HepG2 (cell line): ENCODE measurements at regions not wholly inside any gene's neighbourhood (a gene's known extent, or its start where the extent isn't known, plus 50 kb on each side); places are given as distances from the start of the nearest gene placed in this dataset.

Experiments used
- ATAC-seq: fragments of 200-7000 bp; cut with Tn5 transposase; 3 replicates; pipeline ENCODE4 v1.9.1; 2020; ENCODE audit warnings: mild to moderate bottlenecking, moderate library complexity
- BruUV-seq: library from RNA; stranded (reverse); fragments of 400-500 nt; replicated peaks from 2 replicates; lab custom pipeline; 2021; lab: Mats Ljungman, UMichigan
- CTCF ChIA-PET: fragments of 300-600 bp; formaldehyde crosslinking; extraction: SDS; loops from one replicate; lab custom pipeline; 2021; ENCODE audit warnings: low total read pairs, inconsistent platforms, low intra/inter-chr PET ratio; lab: Yijun Ruan, JAX
- POLR2A ChIA-PET: fragments of 350-600 bp; sonication (Branson Sonifier 250); formaldehyde crosslinking; loops from one replicate; lab custom pipeline; 2020; ENCODE audit warnings: antibody characterized with exemption, inconsistent platforms; lab: Yijun Ruan, JAX
- DNase-seq: peaks from one replicate; pipeline ENCODE4 v3.0.0-alpha.2; 2015; ENCODE audit warnings: low spot score
- FAIRE-seq: peaks from 3 replicates; lab custom pipeline; 2011; peaks lifted over from hg19 to GRCh38; lab: Jason Lieb, UNC
- H2AFZ ChIP-seq: one replicate; pipeline ENCODE4 v1.6.1; 2011; ENCODE audit warnings: low read length, inconsistent platforms
- H3K27ac ChIP-seq: fragments of 300-600 bp; 3 replicates; pipeline ENCODE4 v1.8.0; 2011; ENCODE audit warnings: mixed run types, mild to moderate bottlenecking, mixed read lengths, low read length, inconsistent platforms; ENCODE audit not compliant: insufficient read depth; ENCODE audit errors: extremely low read length
- H3K27me3 ChIP-seq, 2 experiments: fragments of 200-600 bp in 1 of 2; 2 replicates in 1 of 2; 3 replicates in 1 of 2; pipeline versions ENCODE4 v1.6.0 to v1.8.0; 2011; ENCODE audit warnings: low read length in 2 of 2, mild to moderate bottlenecking in 2 of 2, moderate library complexity in 2 of 2, inconsistent platforms in 1 of 2; ENCODE audit not compliant: insufficient read depth in 2 of 2, control insufficient read depth in 1 of 2
- H3K36me3 ChIP-seq, 2 experiments: fragments of 200-600 bp in 1 of 2; replicated peaks in 1 of 2; 2 replicates in 1 of 2; 3 replicates in 1 of 2; pipeline versions ENCODE4 v1.5.1 to v1.8.0; 2011; ENCODE audit warnings: low read length in 2 of 2, inconsistent platforms in 1 of 2; ENCODE audit not compliant: insufficient read depth in 2 of 2, control insufficient read depth in 1 of 2
- H3K4me1 ChIP-seq: 2 replicates; pipeline ENCODE4 v1.5.1; 2012; ENCODE audit warnings: low read length, inconsistent platforms; ENCODE audit not compliant: insufficient read depth
- H3K4me2 ChIP-seq: 2 replicates; pipeline ENCODE4 v1.6.0; 2011; ENCODE audit warnings: low read depth, low read length, inconsistent platforms
- H3K4me3 ChIP-seq, 3 experiments: fragments of 200-600 bp in 1 of 3; sonication (generic), shearing (Covaris generic) in 1 of 3; replicated peaks in 1 of 3; 2 replicates each; pipeline ENCODE4 v1.5.1; 2011 to 2016; ENCODE audit warnings: low read length in 3 of 3, inconsistent platforms in 2 of 3, low read depth in 2 of 3, mild to moderate bottlenecking in 2 of 3, control low read depth in 1 of 3, mixed read lengths in 1 of 3; ENCODE audit not compliant: insufficient read depth in 1 of 3
- H3K79me2 ChIP-seq: one replicate; pipeline ENCODE4 v1.6.1; 2011; ENCODE audit warnings: low read length, inconsistent platforms; ENCODE audit not compliant: insufficient read depth
- H3K9ac ChIP-seq: 2 replicates; pipeline ENCODE4 v1.6.0; 2011; ENCODE audit warnings: mild to moderate bottlenecking, low read depth, low read length, inconsistent platforms; ENCODE audit not compliant: insufficient read depth
- H3K9me3 ChIP-seq: 2 replicates; pipeline ENCODE4 v1.5.1; 2012; ENCODE audit warnings: mild to moderate bottlenecking, low read length
- H4K20me1 ChIP-seq: 2 replicates; pipeline ENCODE4 v1.6.0; 2011; ENCODE audit warnings: inconsistent platforms, mild to moderate bottlenecking, low read length, moderate library complexity; ENCODE audit not compliant: insufficient read depth
- E2F2 ChIP-seq: sonication (generic); formaldehyde crosslinking; IDR thresholded peaks from 2 replicates; pipeline ENCODE4 v1.4.0; 2020; ENCODE audit warnings: missing genetic modification reagents, borderline replicate concordance
- ELF1 ChIP-seq: sonication (generic); formaldehyde crosslinking; IDR thresholded peaks from 2 replicates; pipeline ENCODE4 v1.4.0; 2020; ENCODE audit warnings: missing genetic modification reagents
- FOSL1 ChIP-seq: sonication (generic); formaldehyde crosslinking; IDR thresholded peaks from 2 replicates; pipeline ENCODE4 v1.9.0; 2021; ENCODE audit warnings: missing genetic modification reagents, borderline replicate concordance
- HINFP ChIP-seq: sonication (generic); formaldehyde crosslinking; IDR thresholded peaks from 2 replicates; pipeline ENCODE4 v1.4.0; 2020; ENCODE audit warnings: low read depth, mild to moderate bottlenecking, missing genetic modification reagents
- KDM5B ChIP-seq: sonication (generic); formaldehyde crosslinking; IDR thresholded peaks from 2 replicates; pipeline ENCODE4 v1.4.0; 2020; ENCODE audit warnings: missing genetic modification reagents, mild to moderate bottlenecking, borderline replicate concordance
- RARG ChIP-seq: sonication (generic); formaldehyde crosslinking; IDR thresholded peaks from 2 replicates; pipeline ENCODE4 v1.4.0; 2020; ENCODE audit warnings: low read depth, mild to moderate bottlenecking, missing genetic modification reagents
- RBM22 ChIP-seq: fragments of 200-400 bp; formaldehyde crosslinking; optimal IDR thresholded peaks from 2 replicates; pipeline ENCODE3; 2017; ENCODE audit warnings: mild to moderate bottlenecking, low read length, moderate library complexity
- SP140L ChIP-seq: sonication (generic); formaldehyde crosslinking; IDR thresholded peaks from 2 replicates; pipeline ENCODE4 v1.4.0; 2020; ENCODE audit warnings: missing genetic modification reagents, borderline replicate concordance
- ZFX ChIP-seq: sonication (generic); formaldehyde crosslinking; IDR thresholded peaks from 2 replicates; pipeline ENCODE4 v1.4.0; 2020; ENCODE audit warnings: mild to moderate bottlenecking, low read depth, missing genetic modification reagents, moderate library complexity
- ZNF333 ChIP-seq: sonication (generic); formaldehyde crosslinking; IDR thresholded peaks from 2 replicates; pipeline ENCODE4 v1.4.0; 2020; ENCODE audit warnings: mild to moderate bottlenecking, missing genetic modification reagents, borderline replicate concordance
- ZNF558 ChIP-seq: sonication (generic); formaldehyde crosslinking; IDR thresholded peaks from 2 replicates; pipeline ENCODE4 v1.9.0; 2022; ENCODE audit warnings: mild to moderate bottlenecking, missing genetic modification reagents, borderline replicate concordance
- ZNF563 ChIP-seq: sonication (generic); formaldehyde crosslinking; IDR thresholded peaks from 2 replicates; pipeline ENCODE4 v1.8.0; 2022; ENCODE audit warnings: mild to moderate bottlenecking, moderate library complexity, missing genetic modification reagents
- ZNF7 ChIP-seq: IDR thresholded peaks from 2 replicates; pipeline ENCODE4 v1.6.1; 2016; ENCODE audit warnings: missing biosample characterization, missing genetic modification reagents
- ZNF737 ChIP-seq: sonication (generic); formaldehyde crosslinking; IDR thresholded peaks from 2 replicates; pipeline ENCODE4 v1.5.0; 2020; ENCODE audit warnings: missing genetic modification reagents, mild to moderate bottlenecking, borderline replicate concordance
- ZNF839 ChIP-seq: sonication (generic); formaldehyde crosslinking; IDR thresholded peaks from 2 replicates; pipeline ENCODE4 v1.4.0; 2020; ENCODE audit warnings: missing genetic modification reagents, mild to moderate bottlenecking, borderline replicate concordance
- WGBS: methylation state at CpG from one replicate; pipeline ENCODE4 v1.1.6; 2017; ENCODE audit warnings: low lambda C conversion rate; 5-methylcytosine and 5-hydroxymethylcytosine counted together
- in situ Hi-C: cut with HindIII; loops from 2 replicates; pipeline ENCODE4 v1.10.0; 2017; ENCODE audit warnings: low pct_unique_long_range_greater_than_20kb; ENCODE audit not compliant: extremely low pct_ligation_motif_present
- intact Hi-C: fragments of 100-400 bp; cut with micrococcal nuclease; formaldehyde crosslinking; loops from one replicate; pipeline ENCODE4 v1.10.0; 2022; ENCODE audit not compliant: unreplicated experiment

GRCh38 chr21:43304206-43304605 is 122.7 kb downstream of the SIK1 start:
- WGBS: 46% methylated on average over 10 of the region's 14 CpGs
- Histone ChIP-seq H3K79me2 (no peaks in the 10 kb centered on the region), H3K4me1 (peaks cover 82% of the 10 kb centered on the region), H3K4me2 (no peak overlapping the region)
- TF ChIP-seq ZNF737 (CRISPR knock-in tag) (no peak), ZNF839 (CRISPR knock-in tag) (no peak), ZNF7 (CRISPR knock-in tag) (peak; percentile 88)
- TF ChIP-seq, all 625 proteins: peak for 1
- Histone ChIP-seq H3K36me3 (no peaks in the 10 kb centered on the region), H3K9me3 (no peaks in the 10 kb centered on the region), H3K27ac (no peak overlapping the region), H2AFZ (no peak overlapping the region), H3K4me3 (no peak overlapping the region), H4K20me1 (no peaks in the 10 kb centered on the region), H3K27me3 (peaks cover 2 to 26% of the 10 kb centered on the region in 2 experiments; a peak in 4 of 5 replicates), H3K9ac (no peak overlapping the region)
- no peak for DNase-seq
- ChIA-PET POLR2A (no interaction called here), CTCF (no interaction called here)
- intact Hi-C loops: no loop called here
- FAIRE-seq: no peak
- BruUV-seq: no TSS peak
- in situ Hi-C loops: no loop called here
- ATAC-seq: no peak

- Histone ChIP-seq H3K4me3 (no peak overlapping the region), H3K79me2 (no peaks in the 10 kb centered on the region), H3K36me3 (no peaks in the 10 kb centered on the region), H4K20me1 (no peaks in the 10 kb centered on the region), H3K27ac (no peak overlapping the region), H3K4me1 (peaks cover 88% of the 10 kb centered on the region), H3K27me3 (peaks cover 2 to 26% of the 10 kb centered on the region in 2 experiments; a peak in 4 of 5 replicates), H3K9me3 (no peaks in the 10 kb centered on the region), H3K4me2 (no peak overlapping the region), H2AFZ (no peak overlapping the region), H3K9ac (no peak overlapping the region)
- no TSS peak for BruUV-seq
- CTCF ChIA-PET: no interaction called here
- DNase-seq (no peak), ATAC-seq (no peak), FAIRE-seq (no peak)
- in situ Hi-C loops (no loop called here), intact Hi-C loops (no loop called here)
- WGBS: 55% methylated on average over 18 of the region's 29 CpGs
- POLR2A ChIA-PET: no interaction called here
- no peak for TF ChIP-seq KDM5B (CRISPR knock-in tag)
- TF ChIP-seq HINFP (CRISPR knock-in tag): peak; percentile 90
- no peak for TF ChIP-seq RBM22
- TF ChIP-seq ZFX (CRISPR knock-in tag): no peak
- TF ChIP-seq ELF1 (CRISPR knock-in tag): no peak
- no peak for TF ChIP-seq ZNF333
- TF ChIP-seq SP140L (CRISPR knock-in tag): no peak
- TF ChIP-seq E2F2 (CRISPR knock-in tag): no peak
- TF ChIP-seq ZNF563: no peak
- TF ChIP-seq ZNF558 (CRISPR knock-in tag): no peak
- no peak for TF ChIP-seq FOSL1 (CRISPR knock-in tag)
- TF ChIP-seq RARG (CRISPR knock-in tag): no peak
These were observed 123.4 kb downstream of the SIK1 start for GRCh38 chr21:43303275-43304178.
